Lower leg skin (tissue), 3 donors: ENCODE measurements at regions not wholly inside any gene's neighbourhood (a gene's known extent, or its start where the extent isn't known, plus 50 kb on each side); places are given as distances from the start of the nearest gene placed in this dataset.

Experiments
- POLR2A ChIP-seq, 2 donors: fragments of 450-650 bp; IDR thresholded peaks; one replicate each; pipeline ENCODE4 v1.6.1; 2016 to 2017; ENCODE audit warnings: antibody characterized with exemption in 2 of 2, mild to moderate bottlenecking in 1 of 2, moderate library complexity in 1 of 2
- TF ChIP-seq, protein P1 (sequence below), 3 donors: fragments of 450-650 bp; IDR thresholded peaks; one replicate each; pipeline ENCODE4 v1.5.1; 2016; ENCODE audit warnings: antibody characterized with exemption in 3 of 3, mild to moderate bottlenecking in 3 of 3, moderate library complexity in 2 of 3

DNA sequence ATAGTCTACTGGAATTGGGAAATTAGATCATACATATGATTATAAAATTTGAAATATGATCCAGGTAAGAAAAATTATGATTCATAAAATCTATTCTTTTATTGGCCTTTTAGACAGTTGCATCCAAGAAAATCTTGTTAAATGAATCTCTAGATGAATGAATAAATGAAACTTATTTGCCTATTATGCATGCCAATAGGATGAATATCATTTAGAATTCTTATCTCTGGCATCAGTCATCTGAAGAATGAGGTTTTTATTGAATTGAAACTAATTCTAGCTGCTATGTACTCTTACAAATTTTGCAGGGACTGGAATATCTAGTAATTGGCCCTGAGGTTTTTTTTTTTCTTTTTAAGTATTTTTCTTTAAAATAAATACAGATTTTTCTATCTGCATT, 475.5 kb downstream of the NAV3 start:
- TF ChIP-seq, protein P1, sequence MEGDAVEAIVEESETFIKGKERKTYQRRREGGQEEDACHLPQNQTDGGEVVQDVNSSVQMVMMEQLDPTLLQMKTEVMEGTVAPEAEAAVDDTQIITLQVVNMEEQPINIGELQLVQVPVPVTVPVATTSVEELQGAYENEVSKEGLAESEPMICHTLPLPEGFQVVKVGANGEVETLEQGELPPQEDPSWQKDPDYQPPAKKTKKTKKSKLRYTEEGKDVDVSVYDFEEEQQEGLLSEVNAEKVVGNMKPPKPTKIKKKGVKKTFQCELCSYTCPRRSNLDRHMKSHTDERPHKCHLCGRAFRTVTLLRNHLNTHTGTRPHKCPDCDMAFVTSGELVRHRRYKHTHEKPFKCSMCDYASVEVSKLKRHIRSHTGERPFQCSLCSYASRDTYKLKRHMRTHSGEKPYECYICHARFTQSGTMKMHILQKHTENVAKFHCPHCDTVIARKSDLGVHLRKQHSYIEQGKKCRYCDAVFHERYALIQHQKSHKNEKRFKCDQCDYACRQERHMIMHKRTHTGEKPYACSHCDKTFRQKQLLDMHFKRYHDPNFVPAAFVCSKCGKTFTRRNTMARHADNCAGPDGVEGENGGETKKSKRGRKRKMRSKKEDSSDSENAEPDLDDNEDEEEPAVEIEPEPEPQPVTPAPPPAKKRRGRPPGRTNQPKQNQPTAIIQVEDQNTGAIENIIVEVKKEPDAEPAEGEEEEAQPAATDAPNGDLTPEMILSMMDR (IDR thresholded peaks at IDR 0.05): no peak
- no peak for TF ChIP-seq POLR2A (IDR thresholded peaks at IDR 0.05)
